Lower lobe of right lung (tissue), 2 donors: ENCODE measurements at regions not wholly inside any gene's neighbourhood (a gene's known extent, or its start where the extent isn't known, plus 50 kb on each side); places are given as distances from the start of the nearest gene placed in this dataset.

ENCODE experiments used
- ATAC-seq, 2 donors: fragments of 200-7000 bp; cut with Tn5 transposase; one replicate each; pipeline ENCODE4 v1.9.1; 2020 to 2022; ENCODE audit warnings: mild to moderate bottlenecking in 2 of 2, moderate library complexity in 2 of 2
- DNase-seq: peaks from one replicate; pipeline ENCODE4 v3.0.0-alpha.2; 2020
- H3K27ac ChIP-seq: fragments of 200-600 bp; one replicate; pipeline ENCODE4 v1.8.0; 2022
- H3K27me3 ChIP-seq: fragments of 200-600 bp; one replicate; pipeline ENCODE4 v1.8.0; 2022; ENCODE audit warnings: low read depth
- H3K36me3 ChIP-seq: fragments of 200-600 bp; one replicate; pipeline ENCODE4 v1.8.0; 2022; ENCODE audit warnings: mild to moderate bottlenecking
- H3K4me1 ChIP-seq: fragments of 200-600 bp; one replicate; pipeline ENCODE4 v1.8.0; 2022
- H3K4me3 ChIP-seq: fragments of 200-600 bp; one replicate; pipeline ENCODE4 v1.8.0; 2022; ENCODE audit warnings: mild to moderate bottlenecking
- H3K9me3 ChIP-seq: fragments of 200-600 bp; one replicate; pipeline ENCODE4 v1.8.0; 2022
- intact Hi-C: fragments of 100-400 bp; cut with DNase I; formaldehyde crosslinking; loops from one replicate; pipeline ENCODE4 v1.11.0; 2022
- TF ChIP-seq, protein P1 (sequence below): fragments of 200-600 bp; IDR thresholded peaks from one replicate; pipeline ENCODE4 v1.8.0; 2022; ENCODE audit warnings: antibody characterized with exemption, mild to moderate bottlenecking
- donor health status: DM: no; HTN: yes; CAD: no; lungs with severe emphysema.

DNA sequence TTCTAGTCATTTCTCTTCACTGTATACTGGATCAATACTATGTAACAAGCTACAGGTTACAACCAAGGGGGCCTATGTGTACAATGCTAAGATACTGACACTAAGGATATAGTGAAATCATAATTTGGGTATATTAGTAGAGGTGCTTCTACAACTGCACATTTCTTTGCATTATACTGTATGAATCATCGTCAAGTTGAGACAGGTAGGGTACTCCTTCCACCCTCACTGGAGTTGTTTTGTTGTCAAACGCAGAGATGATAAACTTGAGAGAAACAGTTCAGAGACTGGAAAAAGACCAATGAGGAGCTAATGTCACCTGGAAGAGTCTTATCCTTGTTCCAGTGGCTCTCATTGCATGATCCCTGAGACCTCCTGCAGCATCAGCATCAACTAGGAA is 208.2 kb upstream of the PRPS1L1 start:
- TF ChIP-seq, protein P1, sequence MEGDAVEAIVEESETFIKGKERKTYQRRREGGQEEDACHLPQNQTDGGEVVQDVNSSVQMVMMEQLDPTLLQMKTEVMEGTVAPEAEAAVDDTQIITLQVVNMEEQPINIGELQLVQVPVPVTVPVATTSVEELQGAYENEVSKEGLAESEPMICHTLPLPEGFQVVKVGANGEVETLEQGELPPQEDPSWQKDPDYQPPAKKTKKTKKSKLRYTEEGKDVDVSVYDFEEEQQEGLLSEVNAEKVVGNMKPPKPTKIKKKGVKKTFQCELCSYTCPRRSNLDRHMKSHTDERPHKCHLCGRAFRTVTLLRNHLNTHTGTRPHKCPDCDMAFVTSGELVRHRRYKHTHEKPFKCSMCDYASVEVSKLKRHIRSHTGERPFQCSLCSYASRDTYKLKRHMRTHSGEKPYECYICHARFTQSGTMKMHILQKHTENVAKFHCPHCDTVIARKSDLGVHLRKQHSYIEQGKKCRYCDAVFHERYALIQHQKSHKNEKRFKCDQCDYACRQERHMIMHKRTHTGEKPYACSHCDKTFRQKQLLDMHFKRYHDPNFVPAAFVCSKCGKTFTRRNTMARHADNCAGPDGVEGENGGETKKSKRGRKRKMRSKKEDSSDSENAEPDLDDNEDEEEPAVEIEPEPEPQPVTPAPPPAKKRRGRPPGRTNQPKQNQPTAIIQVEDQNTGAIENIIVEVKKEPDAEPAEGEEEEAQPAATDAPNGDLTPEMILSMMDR = no peak
- no peak overlapping the region for H3K4me3 ChIP-seq
- H3K36me3 ChIP-seq = no peaks in the 10 kb centered on the region
- no peaks in the 10 kb centered on the region for H3K4me1 ChIP-seq
- DNase-seq = no peak
- no peaks in the 10 kb centered on the region for H3K27me3 ChIP-seq
- intact Hi-C loops = no loop called here
- no peak for ATAC-seq
- H3K9me3 ChIP-seq = no peaks in the 10 kb centered on the region
- H3K27ac ChIP-seq = no peak overlapping the region

DNA sequence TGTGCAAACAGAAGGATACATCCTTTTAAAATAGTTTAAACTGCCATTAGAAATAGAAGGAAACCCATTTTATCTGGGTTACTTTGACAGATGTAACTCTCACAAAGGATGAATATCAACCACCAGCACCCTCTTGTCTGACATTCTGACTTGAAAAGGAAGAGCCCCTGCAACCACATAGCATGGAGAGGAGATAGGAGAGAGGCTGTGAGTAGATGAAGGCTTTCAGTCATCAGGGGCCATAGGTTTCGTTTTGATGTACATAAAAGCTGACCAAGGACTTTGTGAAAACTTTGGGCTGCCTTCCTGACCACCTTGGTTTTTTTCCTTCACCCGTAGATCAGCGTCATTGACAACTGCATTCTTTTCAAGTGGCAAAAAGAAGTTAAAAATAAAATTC is 211.6 kb upstream of the PRPS1L1 start:
- no peaks in the 10 kb centered on the region for H3K36me3 ChIP-seq
- intact Hi-C loops = no loop called here
- no peak overlapping the region for H3K4me3 ChIP-seq
- no peak overlapping the region for H3K27ac ChIP-seq
- no peaks in the 10 kb centered on the region for H3K27me3 ChIP-seq
- no peaks in the 10 kb centered on the region for H3K9me3 ChIP-seq
- DNase-seq = no peak
- TF ChIP-seq, protein P1 = no peak
- H3K4me1 ChIP-seq = no peaks in the 10 kb centered on the region
- ATAC-seq = no peak

DNA sequence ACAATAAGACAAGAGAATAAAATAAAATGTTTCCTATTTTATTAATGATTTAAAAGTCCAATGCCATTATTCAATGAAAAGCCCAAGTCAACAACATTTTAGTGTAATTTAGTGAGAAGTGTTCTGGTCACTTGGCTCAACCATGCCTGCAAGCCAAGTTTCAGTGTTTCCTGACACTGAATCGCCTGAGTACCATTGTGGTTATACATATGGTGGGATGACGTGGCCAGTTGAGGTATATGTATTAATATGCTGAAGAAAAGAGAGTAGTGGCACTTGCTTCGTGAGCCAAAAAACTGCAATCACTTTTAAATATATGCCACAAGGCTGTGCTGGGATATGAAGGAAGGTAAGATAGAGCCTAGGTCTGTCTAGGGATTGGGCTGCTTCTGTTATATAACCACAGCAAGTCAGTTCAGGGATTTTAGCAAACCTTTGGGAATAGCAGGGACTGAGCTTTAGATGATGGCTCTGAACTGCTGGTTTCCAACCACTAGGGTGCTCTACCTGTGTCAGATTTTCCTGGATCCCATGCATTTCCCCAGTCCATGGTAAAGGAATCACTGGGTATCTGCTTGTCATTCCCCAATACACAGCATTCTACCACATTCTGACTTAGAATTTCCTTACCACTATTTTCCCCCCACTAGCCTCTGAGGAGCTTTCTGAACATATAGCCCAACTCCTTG is 214.0 kb upstream of the PRPS1L1 start:
- TF ChIP-seq, protein P1 = no peak
- intact Hi-C loops = no loop called here
- ATAC-seq = no peak

DNA sequence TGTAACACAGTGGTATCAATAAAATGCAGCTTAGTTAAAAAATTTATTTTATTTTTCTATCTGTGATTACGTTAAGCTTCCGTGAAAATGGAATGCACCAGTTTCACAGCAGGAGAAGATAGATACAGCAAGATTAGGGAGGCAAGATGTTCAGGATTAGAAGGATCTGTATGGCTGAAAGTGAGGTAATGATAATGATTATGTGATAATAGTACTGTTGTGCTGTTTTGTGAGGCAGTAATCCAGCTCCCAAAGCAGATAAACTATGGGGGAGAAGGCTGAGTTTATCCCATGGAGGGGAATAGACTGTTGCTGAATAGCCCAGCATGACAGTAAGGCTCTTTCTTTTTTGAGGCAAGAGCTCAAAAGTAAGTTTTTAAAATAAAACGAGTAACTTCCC is 216.1 kb upstream of the PRPS1L1 start:
- ATAC-seq (no peak), DNase-seq (no peak)
- H3K36me3 ChIP-seq = no peaks in the 10 kb centered on the region
- peaks cover 6% of the 10 kb centered on the region for H3K9me3 ChIP-seq
- TF ChIP-seq, protein P1 = no peak
- H3K4me1 ChIP-seq = no peaks in the 10 kb centered on the region
- no peaks in the 10 kb centered on the region for H3K27me3 ChIP-seq
- intact Hi-C loops = no loop called here
- no peak overlapping the region for H3K27ac ChIP-seq
- no peak overlapping the region for H3K4me3 ChIP-seq

More for the DNA sequence above, 214.0 kb upstream of the PRPS1L1 start:
- no peak for DNase-seq
- Histone ChIP-seq H3K27ac (no peak overlapping the region), H3K4me3 (no peak overlapping the region), H3K27me3 (no peaks in the 10 kb centered on the region), H3K4me1 (no peaks in the 10 kb centered on the region), H3K9me3 (no peaks in the 10 kb centered on the region), H3K36me3 (no peaks in the 10 kb centered on the region)

DNA sequence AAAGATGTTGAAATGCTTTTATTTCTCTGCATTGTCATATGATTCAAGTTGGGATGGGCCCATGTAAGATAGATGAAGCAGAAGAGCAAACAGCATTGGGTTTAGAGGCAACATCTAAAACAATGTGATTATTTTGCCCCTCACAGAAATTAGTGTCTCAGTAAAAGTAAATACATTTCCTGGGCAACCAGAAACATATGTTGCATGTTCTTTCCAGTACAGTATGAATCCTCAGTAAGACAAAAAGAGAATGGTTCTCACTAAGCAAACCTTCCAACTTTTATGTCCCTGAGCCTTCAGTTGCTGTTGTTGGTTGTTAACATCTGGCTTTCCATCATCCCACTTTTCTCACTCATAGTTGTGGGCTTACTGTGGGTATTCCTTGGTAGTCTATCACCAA is 222.5 kb upstream of the PRPS1L1 start:
- ATAC-seq = no peak
- H3K4me1 ChIP-seq = no peaks in the 10 kb centered on the region
- intact Hi-C loops = no loop called here
- no peak overlapping the region for H3K4me3 ChIP-seq
- H3K9me3 ChIP-seq = peaks cover 30% of the 10 kb centered on the region
- no peak overlapping the region for H3K27ac ChIP-seq
- no peaks in the 10 kb centered on the region for H3K36me3 ChIP-seq
- TF ChIP-seq, protein P1 = no peak
- no peaks in the 10 kb centered on the region for H3K27me3 ChIP-seq
- no peak for DNase-seq
